MCF 10A (cell line): ENCODE measurements at regions not wholly inside any gene's neighbourhood (a gene's known extent, or its start where the extent isn't known, plus 50 kb on each side); places are given as distances from the start of the nearest gene placed in this dataset.
A peak's percentile ranks its signal among the peaks of the same experiment; 100 is the strongest.

Source experiments
- BruUV-seq: library from RNA; stranded (reverse); fragments of 400-500 nt; replicated peaks from 2 replicates; lab custom pipeline; 2021; lab: Mats Ljungman, UMichigan
- CTCF ChIA-PET: fragments of 300-600 bp; sonication (Branson Sonifier 250); formaldehyde crosslinking; extraction: SDS; loops from one replicate; lab custom pipeline; 2021; ENCODE audit warnings: antibody characterized with exemption, inconsistent platforms; lab: Yijun Ruan, JAX
- POLR2A ChIA-PET: fragments of 300-600, 350-650 bp; sonication (Branson Sonifier 250); formaldehyde crosslinking; extraction: SDS; loops from one replicate; lab custom pipeline; 2020; ENCODE audit warnings: antibody characterized with exemption, inconsistent platforms; lab: Yijun Ruan, JAX
- DNase-seq: peaks from one replicate; pipeline ENCODE4 v3.0.0-alpha.2; 2018; ENCODE audit not compliant: unreplicated experiment
- H3K27ac Mint-ChIP-seq: one replicate; pipeline ENCODE4 v1.8.0; 2022; ENCODE audit warnings: mild to moderate bottlenecking, low read depth, mixed read lengths; ENCODE audit not compliant: unreplicated experiment
- H3K27me3 Mint-ChIP-seq: one replicate; pipeline ENCODE4 v1.8.0; 2022; ENCODE audit warnings: mixed read lengths; ENCODE audit not compliant: insufficient read depth, unreplicated experiment
- H3K36me3 Mint-ChIP-seq: one replicate; pipeline ENCODE4 v1.8.0; 2022; ENCODE audit warnings: mild to moderate bottlenecking, moderate library complexity, mixed read lengths; ENCODE audit not compliant: insufficient read depth, unreplicated experiment
- H3K4me1 Mint-ChIP-seq: one replicate; pipeline ENCODE4 v1.8.0; 2022; ENCODE audit warnings: mixed read lengths; ENCODE audit not compliant: insufficient read depth, unreplicated experiment
- H3K4me3 Mint-ChIP-seq: one replicate; pipeline ENCODE4 v1.8.0; 2022; ENCODE audit warnings: mild to moderate bottlenecking, moderate library complexity, mixed read lengths; ENCODE audit not compliant: unreplicated experiment
- H3K9me3 Mint-ChIP-seq: one replicate; pipeline ENCODE4 v1.8.0; 2022; ENCODE audit warnings: mixed read lengths; ENCODE audit not compliant: unreplicated experiment
- CTCF ChIP-seq: fragments of 200-600 bp; IDR thresholded peaks from one replicate; pipeline ENCODE4 v1.8.0; 2022; ENCODE audit warnings: antibody characterized with exemption, mild to moderate bottlenecking; ENCODE audit not compliant: unreplicated experiment
- intact Hi-C: fragments of 100-400 bp; cut with micrococcal nuclease; formaldehyde crosslinking; loops from 2 replicates; pipeline ENCODE4 v1.14.1; 2022

GRCh38 chr1:208917723-208918122 is 665.8 kb upstream of the CAMK1G start:
- DNase-seq, result peak; percentile 68
- Mint-ChIP-seq H3K36me3 (no peaks in the 10 kb centered on the region), H3K27ac (peak overlapping the region; percentile 63), H3K27me3 (no peaks in the 10 kb centered on the region), H3K4me1 (peaks cover 32% of the 10 kb centered on the region), H3K4me3 (no peak overlapping the region), H3K9me3 (no peaks in the 10 kb centered on the region)
- TF ChIP-seq CTCF, result no peak
- ChIA-PET CTCF (interaction anchor here (1.7 kb wide), 1 partner anchor 9 kb away, joined by 5 read pairs; no protein-coding TSS in a partner anchor), POLR2A (interaction anchor here (0.7 to 1.7 kb wide), 4 partner anchors 14 to 110 kb away, joined by 3 to 5 read pairs (median 4); no protein-coding TSS in a partner anchor)
- BruUV-seq, result no TSS peak
- intact Hi-C loops, result loop anchor here (5.0 kb wide), 2 partner anchors 70 to 110 kb away; no protein-coding TSS in a partner anchor

GRCh38 chr1:208918160-208918559 is 665.4 kb upstream of the CAMK1G start:
- Mint-ChIP-seq H3K27ac (peak overlapping the region; percentile 63), H3K27me3 (no peaks in the 10 kb centered on the region), H3K36me3 (no peaks in the 10 kb centered on the region), H3K4me1 (peaks cover 32% of the 10 kb centered on the region), H3K4me3 (no peak overlapping the region), H3K9me3 (no peaks in the 10 kb centered on the region)
- no peak for DNase-seq
- ChIA-PET CTCF (interaction anchor here (1.7 kb wide), 1 partner anchor 9 kb away, joined by 5 read pairs; no protein-coding TSS in a partner anchor), POLR2A (interaction anchor here (0.7 to 1.9 kb wide), 6 partner anchors 9 to 111 kb away, joined by 3 to 6 read pairs (median 4); no protein-coding TSS in a partner anchor)
- BruUV-seq, result no TSS peak
- intact Hi-C loops, result loop anchor here (5.0 kb wide), 2 partner anchors 69 to 111 kb away; no protein-coding TSS in a partner anchor
- TF ChIP-seq CTCF, result no peak

GRCh38 chr1:208919371-208919770 is 664.1 kb upstream of the CAMK1G start:
- ChIA-PET POLR2A (interaction anchor here (0.7 to 1.9 kb wide), 5 partner anchors 10 to 485 kb away, joined by 3 to 6 read pairs (median 4); no protein-coding TSS in a partner anchor), CTCF (no interaction called here)
- Mint-ChIP-seq H3K4me1 (peaks cover 32% of the 10 kb centered on the region), H3K27me3 (no peaks in the 10 kb centered on the region), H3K36me3 (no peaks in the 10 kb centered on the region), H3K4me3 (no peak overlapping the region), H3K9me3 (no peaks in the 10 kb centered on the region), H3K27ac (peak overlapping the region; percentile 86)
- TF ChIP-seq CTCF, result no peak
- peak; percentile 52 for DNase-seq
- BruUV-seq, result no TSS peak
- intact Hi-C loops, result loop anchor here (5.0 kb wide), 2 partner anchors 68 to 112 kb away; no protein-coding TSS in a partner anchor

- no peaks in the 10 kb centered on the region for H3K27me3 Mint-ChIP-seq
- intact Hi-C loops, result no loop called here
- no peak for TF ChIP-seq CTCF
- no TSS peak for BruUV-seq
- no peak for DNase-seq
- H3K4me1 Mint-ChIP-seq, result peaks cover 32% of the 10 kb centered on the region
- ChIA-PET POLR2A (interaction anchor here (1.0 kb wide), 1 partner anchor 10 kb away, joined by 3 read pairs; no protein-coding TSS in a partner anchor), CTCF (no interaction called here)
- no peaks in the 10 kb centered on the region for H3K9me3 Mint-ChIP-seq
- H3K36me3 Mint-ChIP-seq, result no peaks in the 10 kb centered on the region
- no peak overlapping the region for H3K4me3 Mint-ChIP-seq
- H3K27ac Mint-ChIP-seq, result no peak overlapping the region
Observed at GRCh38 chr1:208921259-208921658, 662.3 kb upstream of the CAMK1G start.
